Panc1 (cell line): ENCODE measurements at regions not wholly inside any gene's neighbourhood (a gene's known extent, or its start where the extent isn't known, plus 50 kb on each side); places are given as distances from the start of the nearest gene placed in this dataset.

Source experiments
- ATAC-seq: fragments of 200-7000 bp; cut with Tn5 transposase; 2 replicates; pipeline ENCODE4 v1.9.1; 2020; ENCODE audit warnings: mild to moderate bottlenecking, moderate library complexity
- BruUV-seq: library from RNA; stranded (reverse); fragments of 400-500 nt; replicated peaks from 2 replicates; lab custom pipeline; 2021; lab: Mats Ljungman, UMichigan
- CTCF ChIA-PET: fragments of 300-600 bp; sonication (Branson Sonifier 250); formaldehyde crosslinking; loops from one replicate; lab custom pipeline; 2022; ENCODE audit warnings: antibody characterized with exemption; lab: Charles Lee
- POLR2A ChIA-PET: fragments of 300-600 bp; sonication (Branson Sonifier 250); formaldehyde crosslinking; loops from one replicate; lab custom pipeline; 2022; ENCODE audit warnings: antibody characterized with exemption; lab: Charles Lee
- DNase-seq: peaks from one replicate; pipeline ENCODE4 v3.0.0-alpha.2; 2010; ENCODE audit warnings: low read depth, low spot score
- H3K27ac ChIP-seq: 2 replicates; pipeline ENCODE4 v1.5.1; 2011; ENCODE audit warnings: mild to moderate bottlenecking, low read length, inconsistent platforms
- H3K27me3 ChIP-seq: fragments of 200-500 bp; sonication (Bioruptor generic); 2 replicates; pipeline ENCODE4 v1.6.0; 2014; ENCODE audit warnings: low read length, inconsistent platforms; ENCODE audit not compliant: control insufficient read depth, insufficient read depth
- H3K36me3 ChIP-seq: fragments of 200-500 bp; sonication (Bioruptor generic); 2 replicates; pipeline ENCODE4 v1.5.1; 2014; ENCODE audit warnings: inconsistent platforms, mild to moderate bottlenecking, low read length, moderate library complexity; ENCODE audit not compliant: control insufficient read depth, insufficient read depth
- H3K4me1 ChIP-seq: 2 replicates; pipeline ENCODE4 v1.5.1; 2011; ENCODE audit warnings: inconsistent platforms, mild to moderate bottlenecking, low read length, moderate library complexity; ENCODE audit not compliant: control insufficient read depth, insufficient read depth
- H3K4me3 ChIP-seq, 2 experiments: 2 replicates each; pipeline ENCODE4 v1.5.1; 2011 to 2012; ENCODE audit warnings: low read depth in 2 of 2, low read length in 2 of 2, mild to moderate bottlenecking in 2 of 2, inconsistent platforms in 1 of 2, moderate library complexity in 1 of 2
- H3K9me3 ChIP-seq: fragments of 200-500 bp; sonication (Bioruptor generic); 2 replicates; pipeline ENCODE4 v1.5.1; 2014; ENCODE audit warnings: low read depth, mild to moderate bottlenecking, inconsistent platforms, low read length, moderate library complexity; ENCODE audit not compliant: control insufficient read depth, insufficient read depth
- POLR2AphosphoS5 ChIP-seq: IDR thresholded peaks from 2 replicates; pipeline ENCODE4 v1.6.1; 2012; ENCODE audit warnings: mild to moderate bottlenecking, low read depth, low read length, moderate library complexity
- REST ChIP-seq, 2 experiments: IDR thresholded peaks; 2 replicates each; pipeline ENCODE4 v1.6.1; 2011 to 2012; ENCODE audit warnings: low read depth in 2 of 2, control low read depth in 1 of 2, low read length in 1 of 2, mild to moderate bottlenecking in 1 of 2, moderate library complexity in 1 of 2; ENCODE audit not compliant: insufficient read depth in 1 of 2
- SIN3A ChIP-seq: IDR thresholded peaks from 2 replicates; pipeline ENCODE4 v1.6.1; 2012; ENCODE audit warnings: low read depth, mild to moderate bottlenecking, low read length, moderate library complexity, borderline replicate concordance; ENCODE audit not compliant: insufficient read depth
- TCF7L2 ChIP-seq: IDR thresholded peaks from 2 replicates; pipeline ENCODE4 v1.6.1; 2011; ENCODE audit warnings: mild to moderate bottlenecking, low read depth, low read length, inconsistent platforms
- in situ Hi-C: cut with HindIII; loops from 2 replicates; pipeline ENCODE4 v1.10.0; 2016; ENCODE audit warnings: low sequenced_read_pairs, low pct_unique_long_range_greater_than_20kb
- intact Hi-C: fragments of 100-400 bp; cut with micrococcal nuclease; formaldehyde crosslinking; loops from one replicate; pipeline ENCODE4 v1.10.0; 2022; ENCODE audit not compliant: unreplicated experiment
- TF ChIP-seq, protein P1 (sequence below): fragments of 450-650 bp; IDR thresholded peaks from 2 replicates; pipeline ENCODE4 v1.5.1; 2017; ENCODE audit warnings: mild to moderate bottlenecking

- ATAC-seq, result no peak
- ChIA-PET POLR2A (no interaction called here), CTCF (no interaction called here)
Measured at GRCh38 chr18:37663446-37663845, 97.8 kb upstream of the CELF4 start.

DNA sequence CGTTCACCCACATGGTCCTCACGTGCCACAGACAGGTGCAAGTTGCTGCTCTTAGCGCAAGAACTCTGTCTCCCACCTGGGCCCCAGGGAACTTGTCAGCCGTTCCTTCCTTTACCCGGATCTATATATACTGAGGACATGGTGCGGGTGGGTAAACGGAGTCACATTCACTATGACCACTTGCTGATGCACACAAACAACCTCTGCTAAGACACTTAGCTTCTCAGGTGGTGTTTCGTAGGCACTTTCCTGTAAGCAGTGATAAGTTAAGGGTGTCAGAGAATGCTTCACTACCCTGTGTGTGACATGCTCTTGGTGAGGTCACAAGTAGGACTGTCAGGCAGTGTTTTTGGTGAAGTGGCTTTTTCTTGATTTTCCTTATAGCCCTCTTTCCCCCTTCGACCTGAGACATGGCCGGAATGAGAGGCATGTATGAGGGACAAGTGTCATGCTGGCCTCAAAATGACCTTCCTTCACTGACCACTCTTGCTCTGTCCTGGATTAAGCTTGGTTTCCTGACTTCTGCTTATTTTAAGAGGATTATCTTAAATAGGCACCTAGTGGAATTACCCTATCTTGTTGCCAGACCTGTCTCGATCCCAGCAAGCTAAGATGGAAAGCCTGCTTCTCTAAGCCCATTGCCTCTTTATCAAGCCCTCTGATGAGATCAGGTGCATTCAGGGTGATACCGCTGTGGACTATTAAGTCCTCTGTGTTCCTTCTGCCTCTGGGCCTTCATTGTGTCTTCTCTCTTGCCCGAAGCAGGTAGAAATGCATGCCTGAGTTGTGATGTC, 97.1 kb upstream of the CELF4 start:
- H3K27ac ChIP-seq, result no peak overlapping the region
- no peak for ATAC-seq
- ChIA-PET POLR2A (no interaction called here), CTCF (no interaction called here)
- intact Hi-C loops (no loop called here), in situ Hi-C loops (no loop called here)
- H3K27me3 ChIP-seq, result no peaks in the 10 kb centered on the region
- H3K36me3 ChIP-seq, result no peaks in the 10 kb centered on the region
- no peaks in the 10 kb centered on the region for H3K4me1 ChIP-seq
- TF ChIP-seq TCF7L2, result no peak
- TF ChIP-seq, protein P1, sequence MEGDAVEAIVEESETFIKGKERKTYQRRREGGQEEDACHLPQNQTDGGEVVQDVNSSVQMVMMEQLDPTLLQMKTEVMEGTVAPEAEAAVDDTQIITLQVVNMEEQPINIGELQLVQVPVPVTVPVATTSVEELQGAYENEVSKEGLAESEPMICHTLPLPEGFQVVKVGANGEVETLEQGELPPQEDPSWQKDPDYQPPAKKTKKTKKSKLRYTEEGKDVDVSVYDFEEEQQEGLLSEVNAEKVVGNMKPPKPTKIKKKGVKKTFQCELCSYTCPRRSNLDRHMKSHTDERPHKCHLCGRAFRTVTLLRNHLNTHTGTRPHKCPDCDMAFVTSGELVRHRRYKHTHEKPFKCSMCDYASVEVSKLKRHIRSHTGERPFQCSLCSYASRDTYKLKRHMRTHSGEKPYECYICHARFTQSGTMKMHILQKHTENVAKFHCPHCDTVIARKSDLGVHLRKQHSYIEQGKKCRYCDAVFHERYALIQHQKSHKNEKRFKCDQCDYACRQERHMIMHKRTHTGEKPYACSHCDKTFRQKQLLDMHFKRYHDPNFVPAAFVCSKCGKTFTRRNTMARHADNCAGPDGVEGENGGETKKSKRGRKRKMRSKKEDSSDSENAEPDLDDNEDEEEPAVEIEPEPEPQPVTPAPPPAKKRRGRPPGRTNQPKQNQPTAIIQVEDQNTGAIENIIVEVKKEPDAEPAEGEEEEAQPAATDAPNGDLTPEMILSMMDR, result no peak
- no peak for TF ChIP-seq POLR2AphosphoS5
- no peak for TF ChIP-seq SIN3A
- no peak for TF ChIP-seq REST (IDR thresholded peaks at IDR 0.05; ENCODE audit: insufficient read depth in 1 of 2, low read depth in 2 of 2, low read length in 1 of 2)
- H3K4me3 ChIP-seq, result no peak overlapping the region
- no peak for DNase-seq
- no TSS peak for BruUV-seq
- H3K9me3 ChIP-seq, result no peaks in the 10 kb centered on the region

More at GRCh38 chr18:37663446-37663845, 97.8 kb upstream of the CELF4 start:
- Histone ChIP-seq H3K4me3 (no peak overlapping the region), H3K27ac (no peak overlapping the region), H3K36me3 (no peaks in the 10 kb centered on the region), H3K9me3 (no peaks in the 10 kb centered on the region), H3K4me1 (no peaks in the 10 kb centered on the region), H3K27me3 (no peaks in the 10 kb centered on the region)
- no peak for DNase-seq
- no peak for TF ChIP-seq REST (IDR thresholded peaks at IDR 0.05; ENCODE audit: insufficient read depth in 1 of 2, low read depth in 2 of 2, low read length in 1 of 2)
- TF ChIP-seq, protein P1, result no peak
- TF ChIP-seq SIN3A, result no peak
- TF ChIP-seq POLR2AphosphoS5, result no peak
- no peak for TF ChIP-seq TCF7L2
- in situ Hi-C loops, result no loop called here
- intact Hi-C loops, result no loop called here
- BruUV-seq, result no TSS peak
